GM18873 (cell line): ENCODE measurements at regions not wholly inside any gene's neighbourhood (a gene's known extent, or its start where the extent isn't known, plus 50 kb on each side); places are given as distances from the start of the nearest gene placed in this dataset.

ENCODE experiments used
- ATAC-seq: cut with Tn5 transposase; IDR thresholded peaks from one replicate; pipeline ENCODE4 v1.9.1; 2021; ENCODE audit warnings: mild to moderate bottlenecking, moderate library complexity, moderate number of reproducible peaks; ENCODE audit not compliant: unreplicated experiment, low FRiP score

GRCh38 chr17:72022328-72023275 is 98.2 kb upstream of the SOX9 start:
- ATAC-seq = no peak

GRCh38 chr17:72024457-72024856 is 96.4 kb upstream of the SOX9 start:
- no peak for ATAC-seq

DNA sequence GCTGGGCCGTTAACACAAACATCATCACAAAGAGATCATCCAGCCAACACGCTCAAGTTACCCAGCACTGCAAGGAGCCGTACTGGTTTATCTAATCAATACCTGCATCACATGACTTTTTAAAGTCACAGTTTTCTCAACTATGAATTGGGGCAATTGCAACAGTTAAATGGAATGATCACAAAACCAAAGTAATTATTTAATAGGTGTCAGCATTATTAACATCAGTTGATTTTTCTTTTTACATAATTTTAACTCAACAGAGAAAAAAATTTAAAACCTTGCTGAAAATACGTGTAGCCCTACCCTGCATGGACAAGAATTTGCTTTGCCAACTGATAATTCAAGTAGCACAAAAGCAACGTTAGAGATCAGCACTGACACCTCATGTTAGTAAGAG is 95.7 kb upstream of the SOX9 start:
- no peak for ATAC-seq

GRCh38 chr17:72030067-72030899 is 90.5 kb upstream of the SOX9 start:
- peak; percentile 79 for ATAC-seq

DNA sequence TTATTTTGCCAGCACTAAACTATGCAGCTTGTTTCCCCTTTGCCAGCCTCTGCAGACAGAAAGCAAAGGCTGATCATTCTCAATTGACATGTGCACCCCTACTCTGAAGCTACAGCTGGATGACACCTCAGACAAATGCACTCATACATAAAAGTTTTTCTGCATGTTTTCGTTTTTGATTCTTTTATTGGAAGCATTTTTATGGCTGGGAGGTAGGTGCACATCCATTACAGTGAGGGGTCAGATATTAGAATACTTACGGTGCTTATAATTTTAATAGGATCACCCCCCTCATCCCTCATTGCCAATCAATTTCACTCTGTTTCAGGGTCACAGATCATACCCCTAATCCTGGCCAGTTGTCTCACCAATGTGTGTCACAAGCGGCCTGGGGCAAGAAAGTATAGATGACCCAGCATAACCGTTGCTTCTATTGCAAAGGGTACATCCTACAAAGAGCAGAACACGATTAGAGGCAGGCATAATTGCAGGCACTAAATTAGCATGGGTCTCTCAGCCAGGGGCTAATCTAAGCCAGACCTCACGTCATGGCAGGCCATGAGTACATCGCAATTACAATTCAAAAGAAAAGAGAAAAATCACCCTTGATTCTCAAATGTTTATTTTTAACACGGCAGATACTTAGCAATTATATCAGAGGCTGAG is 89.5 kb upstream of the SOX9 start:
- no peak for ATAC-seq

DNA sequence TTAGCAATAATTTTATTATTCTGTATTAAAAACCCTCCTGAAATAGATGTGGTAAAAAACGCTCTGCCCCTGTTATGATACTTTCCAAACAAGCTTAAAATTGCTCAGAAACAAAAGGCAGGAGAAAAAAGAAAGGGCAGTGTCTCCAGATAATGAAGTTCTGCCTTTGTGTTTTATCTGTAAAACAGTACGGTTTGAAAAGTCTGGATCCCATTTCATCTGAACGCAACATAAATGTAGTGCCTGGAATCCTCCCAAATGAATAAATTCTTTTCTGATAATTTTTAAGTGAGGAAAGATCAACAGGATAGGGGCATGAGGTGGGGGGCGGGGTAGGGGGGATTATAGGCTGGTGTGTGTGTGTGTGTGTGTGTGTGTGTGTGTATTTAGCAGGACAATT is 87.5 kb upstream of the SOX9 start:
- no peak for ATAC-seq

GRCh38 chr17:72034000-72034399 is 86.8 kb upstream of the SOX9 start:
- peak; percentile 36 for ATAC-seq

GRCh38 chr17:72038427-72038826 is 82.4 kb upstream of the SOX9 start:
- ATAC-seq = no peak

DNA sequence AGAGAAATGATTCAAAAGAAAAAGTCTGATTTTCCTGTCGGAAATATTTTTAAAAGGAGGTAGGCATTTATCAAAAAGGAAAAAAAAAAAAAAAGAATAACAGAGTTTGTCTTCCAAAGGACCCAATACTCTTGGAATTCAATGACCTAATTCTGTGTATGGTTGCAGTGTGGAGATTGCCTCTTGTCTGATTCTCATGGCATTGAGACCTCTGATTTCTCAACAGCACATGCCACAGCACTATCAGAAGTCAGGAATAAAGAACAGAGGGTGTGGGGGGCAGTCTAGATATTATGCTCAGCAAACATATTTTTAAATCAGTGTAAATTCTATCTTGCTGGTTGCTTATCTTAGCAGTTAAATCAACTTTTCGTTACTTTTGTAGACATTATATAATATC is 81.3 kb upstream of the SOX9 start:
- no peak for ATAC-seq

DNA sequence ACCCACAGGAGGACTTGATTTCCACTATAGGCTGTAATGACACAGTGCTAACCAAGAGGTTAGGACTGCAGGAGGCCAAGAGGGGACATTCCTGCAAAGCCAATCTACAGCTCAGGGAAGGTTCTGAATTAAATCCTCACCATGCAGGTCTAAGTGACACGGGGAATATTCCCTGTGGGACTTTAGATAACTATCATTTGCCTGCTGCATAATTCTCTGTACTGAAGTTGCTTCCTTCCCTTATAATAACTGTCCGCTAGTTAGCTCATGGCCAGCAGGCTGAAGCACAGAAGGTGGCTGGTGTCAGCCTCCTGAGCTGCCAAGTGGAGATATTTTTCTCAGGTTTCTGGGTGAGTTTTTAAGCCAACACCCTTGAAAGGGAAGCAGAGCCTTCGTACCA is 74.6 kb upstream of the SOX9 start:
- no peak for ATAC-seq

DNA sequence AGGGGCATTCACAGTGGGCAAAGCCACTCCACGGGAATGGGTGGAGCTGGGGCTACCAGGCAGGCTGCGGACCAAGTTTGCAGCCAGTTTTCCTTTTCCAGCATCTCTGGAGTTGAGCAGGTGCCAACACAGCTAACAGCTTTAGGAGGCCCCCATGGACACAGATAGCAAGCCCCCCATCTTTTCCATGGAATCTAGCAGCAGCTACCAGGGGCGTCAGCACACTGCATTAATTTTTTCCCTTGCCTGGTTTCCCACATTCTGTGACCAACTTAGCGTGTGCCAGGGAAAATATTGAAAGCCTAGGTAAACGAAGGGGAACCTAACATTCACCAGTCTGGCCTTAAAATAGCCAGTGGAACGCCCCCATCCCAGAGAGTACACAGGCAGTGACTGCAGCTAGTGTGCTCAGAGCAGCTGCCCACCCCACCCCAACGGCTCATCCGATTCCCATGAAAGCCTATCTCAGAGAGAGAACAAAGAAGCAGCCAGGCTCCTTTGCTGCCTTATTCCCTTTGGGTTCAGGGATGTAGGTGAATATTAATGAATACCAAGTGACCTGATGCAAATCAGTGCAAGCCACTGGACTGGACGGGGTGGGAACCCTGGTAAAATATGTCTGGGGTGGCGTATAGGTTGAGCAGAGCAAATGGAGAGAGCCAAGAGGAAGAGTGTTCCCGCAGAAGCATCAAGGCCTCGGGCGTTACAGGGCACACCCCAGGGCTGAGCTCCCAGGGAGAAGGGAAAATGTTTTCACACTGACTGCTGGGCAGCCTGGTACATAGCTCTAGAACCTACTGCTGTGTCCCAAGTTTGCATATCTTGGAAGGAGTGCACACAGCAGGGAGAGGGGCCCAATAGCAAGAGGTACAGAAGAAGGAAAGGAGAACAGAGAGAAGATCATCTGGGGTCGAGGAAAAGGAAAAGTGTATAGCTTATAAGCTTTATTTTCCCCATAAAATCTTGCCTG is 73.9 kb upstream of the SOX9 start:
- no peak for ATAC-seq

DNA sequence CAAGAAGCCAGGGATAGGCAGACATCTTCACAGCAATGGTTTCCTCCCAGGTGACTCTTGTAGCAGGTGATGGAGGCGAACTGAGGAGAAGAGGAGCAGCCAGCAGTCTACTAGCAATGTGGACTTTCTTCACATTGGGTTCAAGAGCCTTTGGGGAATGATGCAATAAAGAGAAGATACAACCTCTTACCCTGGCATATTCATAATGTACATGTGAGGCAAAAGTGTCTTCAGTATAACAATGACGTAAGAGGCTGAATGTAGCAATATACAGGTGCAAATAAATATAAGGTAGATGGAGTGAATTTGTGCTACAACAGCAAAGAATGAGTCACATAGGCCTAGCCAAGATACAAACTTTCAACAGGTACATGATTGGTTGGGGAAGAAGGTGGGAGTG is 70.9 kb upstream of the SOX9 start:
- no peak for ATAC-seq

DNA sequence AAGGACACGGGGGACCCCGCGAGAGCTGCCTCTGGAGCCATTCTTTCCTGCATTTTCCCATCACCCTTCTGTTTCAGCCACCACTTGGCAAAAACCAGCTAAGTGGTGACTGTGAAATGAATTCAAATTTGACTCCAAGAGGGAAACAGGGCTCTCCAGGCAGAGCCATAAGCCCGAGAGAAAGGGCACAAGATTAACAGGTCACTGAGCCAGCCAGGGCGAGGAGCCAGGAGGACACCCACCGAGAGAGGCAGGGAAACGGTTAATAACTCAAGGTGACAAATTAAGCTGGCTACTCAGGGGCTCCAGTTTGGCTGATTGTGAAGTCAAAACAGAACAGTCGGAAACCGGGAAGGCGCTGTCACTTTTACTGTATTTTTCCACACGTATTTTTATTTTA is 67.8 kb upstream of the SOX9 start:
- no peak for ATAC-seq

GRCh38 chr17:72053449-72053848 is 67.4 kb upstream of the SOX9 start:
- ATAC-seq = no peak

DNA sequence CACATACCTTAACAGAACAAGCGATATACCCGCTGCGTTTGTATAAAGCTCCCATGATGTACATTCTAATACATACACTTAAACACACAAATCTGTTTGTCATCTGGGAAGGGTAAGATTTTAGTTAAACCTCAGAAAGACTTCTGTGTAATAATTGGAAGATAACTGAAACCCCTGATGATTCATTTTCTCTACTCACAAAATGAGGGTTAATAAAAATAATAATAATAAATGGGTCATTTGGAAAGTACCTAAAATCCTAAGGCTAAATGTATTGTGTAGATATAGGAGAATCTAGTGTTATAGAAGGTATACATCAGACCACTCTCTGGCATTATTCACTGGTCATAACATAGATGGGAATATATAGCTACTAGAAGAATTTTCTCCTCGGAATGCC is 64.7 kb upstream of the SOX9 start:
- no peak for ATAC-seq

GRCh38 chr17:72056727-72057290 is 64.0 kb upstream of the SOX9 start:
- ATAC-seq = no peak

DNA sequence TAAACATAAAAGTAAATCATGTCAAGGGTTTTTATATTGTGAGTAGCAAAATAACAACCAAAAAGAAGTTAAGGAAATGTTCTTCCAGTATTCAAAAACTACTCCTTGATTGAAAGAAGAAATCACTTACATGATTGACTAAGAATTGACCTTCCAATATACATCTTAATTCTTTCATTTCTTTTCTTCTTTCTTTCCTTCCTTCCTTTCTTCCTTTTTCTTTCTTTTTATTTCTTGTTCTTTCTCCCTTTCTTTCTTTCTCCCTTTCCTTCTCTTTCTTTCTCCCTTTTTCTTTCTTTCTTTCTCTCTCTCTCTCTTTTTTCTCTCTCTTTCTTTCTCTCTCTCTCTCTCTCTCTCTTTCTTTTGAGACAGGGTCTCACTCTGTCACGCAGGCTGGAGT is 60.7 kb upstream of the SOX9 start:
- no peak for ATAC-seq

- no peak for ATAC-seq
Measured at GRCh38 chr17:72063262-72063661, 57.6 kb upstream of the SOX9 start.

- no peak for ATAC-seq
Measured at GRCh38 chr17:72063756-72064450, 56.9 kb upstream of the SOX9 start.
